NT2/D1 (cell line): ENCODE measurements at regions not wholly inside any gene's neighbourhood (a gene's known extent, or its start where the extent isn't known, plus 50 kb on each side); places are given as distances from the start of the nearest gene placed in this dataset.

ENCODE experiments used
- DNase-seq: peaks from one replicate; pipeline ENCODE4 v3.0.0-alpha.2; 2011; ENCODE audit warnings: low read depth, low spot score
- H3K27me3 ChIP-seq: 2 replicates; pipeline ENCODE4 v1.6.0; 2011; ENCODE audit warnings: mild to moderate bottlenecking; ENCODE audit not compliant: insufficient read length, insufficient read depth
- H3K36me3 ChIP-seq: 2 replicates; pipeline ENCODE4 v1.6.1; 2011; ENCODE audit warnings: mild to moderate bottlenecking, low read length, mixed read lengths; ENCODE audit not compliant: insufficient read depth, insufficient read length
- H3K4me1 ChIP-seq: 2 replicates; pipeline ENCODE4 v1.5.1; 2011; ENCODE audit not compliant: insufficient read depth, insufficient read length
- H3K4me3 ChIP-seq: 2 replicates; pipeline ENCODE4 v1.5.1; 2011; ENCODE audit warnings: low read depth; ENCODE audit not compliant: insufficient read length
- H3K9ac ChIP-seq: 2 replicates; pipeline ENCODE4 v1.6.0; 2011; ENCODE audit warnings: low read depth; ENCODE audit not compliant: insufficient read length
- H3K9me3 ChIP-seq: 2 replicates; pipeline ENCODE4 v1.5.1; 2011; ENCODE audit warnings: mild to moderate bottlenecking, low read length; ENCODE audit not compliant: insufficient read depth
- SUZ12 ChIP-seq: IDR thresholded peaks from 2 replicates; pipeline ENCODE4 v1.6.1; 2011; ENCODE audit not compliant: insufficient read length, insufficient read depth; ENCODE audit errors: extremely low read depth
- YY1 ChIP-seq: IDR thresholded peaks from 2 replicates; pipeline ENCODE4 v1.6.1; 2011; ENCODE audit not compliant: insufficient read length, insufficient read depth
- ZNF274 ChIP-seq: IDR thresholded peaks from 2 replicates; pipeline ENCODE4 v1.6.1; 2011; ENCODE audit warnings: mild to moderate bottlenecking, low read depth, low read length

DNA sequence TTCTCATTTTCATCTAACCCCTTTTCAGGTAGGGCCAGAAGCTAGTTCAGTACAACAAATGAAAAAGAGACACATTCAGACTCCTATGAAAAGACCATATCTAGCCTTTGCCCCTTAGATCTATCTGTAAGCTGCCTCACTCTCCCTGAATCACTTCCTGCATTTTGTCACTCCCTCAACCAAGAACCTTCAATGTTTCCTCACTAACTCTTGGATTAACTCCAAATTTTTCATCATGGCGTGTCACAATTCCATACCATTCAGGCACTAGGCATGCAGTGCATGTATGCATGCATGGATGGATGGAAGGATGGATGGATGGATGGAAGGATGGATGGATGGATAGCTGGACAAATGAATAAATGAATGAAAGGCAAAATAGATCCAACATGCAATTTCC lies 356.9 kb downstream of the TNS1 start:
- Histone ChIP-seq H3K9ac (no peak overlapping the region), H3K36me3 (no peaks in the 10 kb centered on the region)

DNA sequence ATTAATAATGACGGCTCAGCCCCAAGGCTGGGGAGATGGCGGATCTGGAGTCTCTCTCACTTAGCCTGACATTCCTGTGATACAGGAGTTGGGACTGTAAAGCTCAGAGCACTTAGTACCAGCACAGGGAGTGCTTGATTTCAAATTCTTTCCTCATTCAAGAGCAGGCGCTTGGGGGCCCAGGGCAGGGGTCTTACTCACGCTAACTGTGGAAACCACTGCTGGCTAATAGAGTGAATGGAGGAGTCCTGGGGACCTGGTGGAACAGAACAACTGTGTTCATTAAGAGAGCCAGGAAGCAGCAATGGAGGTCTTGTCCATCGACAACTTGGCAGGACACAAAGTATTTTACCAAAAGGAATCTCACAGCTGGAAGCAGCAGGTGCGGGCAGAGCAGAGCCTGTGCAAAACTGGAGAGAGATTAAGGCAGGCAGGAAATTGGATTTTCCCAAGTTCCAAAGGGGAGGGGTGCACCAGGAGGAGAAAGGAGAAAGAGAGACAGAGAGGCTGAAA lies 358.9 kb downstream of the TNS1 start:
- no peak for DNase-seq
- TF ChIP-seq YY1 = no peak
- no peak for TF ChIP-seq SUZ12
- no peak for TF ChIP-seq ZNF274
- Histone ChIP-seq H3K36me3 (no peaks in the 10 kb centered on the region), H3K4me3 (no peak overlapping the region), H3K9me3 (no peaks in the 10 kb centered on the region), H3K4me1 (no peaks in the 10 kb centered on the region), H3K9ac (no peak overlapping the region), H3K27me3 (no peaks in the 10 kb centered on the region)

More for the DNA sequence above, 356.9 kb downstream of the TNS1 start:
- Histone ChIP-seq H3K4me3 (no peak overlapping the region), H3K4me1 (no peaks in the 10 kb centered on the region), H3K9me3 (no peaks in the 10 kb centered on the region), H3K27me3 (no peaks in the 10 kb centered on the region)
- DNase-seq = no peak
- TF ChIP-seq SUZ12 (no peak), ZNF274 (no peak), YY1 (no peak)

DNA sequence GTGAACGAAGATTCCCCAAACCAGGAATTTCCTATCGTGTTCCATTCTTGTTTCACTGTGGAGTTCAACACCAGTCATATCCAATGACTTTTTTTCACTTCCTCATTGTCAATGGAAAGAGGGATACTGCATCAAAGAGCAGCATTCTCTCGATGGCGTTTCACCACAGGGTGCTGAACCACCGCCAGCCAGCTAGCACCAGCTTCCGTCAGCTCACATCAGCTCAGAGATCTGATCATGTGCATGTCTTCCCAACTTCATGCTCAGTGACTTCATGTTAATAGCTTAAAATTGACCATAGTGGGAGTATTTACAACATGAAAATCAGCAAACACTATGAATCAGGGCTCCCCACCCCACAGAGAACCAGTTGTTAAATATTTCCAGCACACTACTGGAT lies 359.9 kb downstream of the TNS1 start:
- no peak for DNase-seq
- H3K4me3 ChIP-seq = no peak overlapping the region

DNA sequence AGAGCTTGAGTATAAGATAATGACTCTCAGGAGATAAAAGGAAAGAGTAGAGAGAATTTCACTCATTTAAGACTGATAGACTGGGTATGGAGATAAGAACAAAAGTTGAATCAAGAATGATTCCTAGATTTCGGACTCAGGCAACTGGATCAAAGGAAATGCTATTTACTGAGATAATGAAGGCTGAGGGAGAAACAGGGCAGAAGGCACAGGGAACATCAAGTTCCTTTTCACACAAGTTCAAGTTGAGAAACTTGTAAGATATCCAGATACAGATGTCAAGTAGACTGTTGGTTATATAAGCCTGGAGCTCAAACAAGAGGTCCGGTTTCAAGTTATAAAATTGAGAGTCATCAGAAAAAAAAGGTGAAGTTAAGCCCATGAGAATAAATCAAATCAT lies 360.8 kb downstream of the TNS1 start:
- Histone ChIP-seq H3K36me3 (no peaks in the 10 kb centered on the region), H3K4me1 (no peaks in the 10 kb centered on the region), H3K27me3 (no peaks in the 10 kb centered on the region), H3K9me3 (no peaks in the 10 kb centered on the region), H3K9ac (no peak overlapping the region), H3K4me3 (no peak overlapping the region)
- DNase-seq = no peak
- no peak for TF ChIP-seq YY1
- no peak for TF ChIP-seq ZNF274
- no peak for TF ChIP-seq SUZ12

More for the DNA sequence above, 359.9 kb downstream of the TNS1 start:
- H3K9ac ChIP-seq = no peak overlapping the region
- no peaks in the 10 kb centered on the region for H3K9me3 ChIP-seq
- no peaks in the 10 kb centered on the region for H3K36me3 ChIP-seq
- no peak for TF ChIP-seq SUZ12
- TF ChIP-seq ZNF274 = no peak
- TF ChIP-seq YY1 = no peak
- H3K4me1 ChIP-seq = no peaks in the 10 kb centered on the region
- H3K27me3 ChIP-seq = no peaks in the 10 kb centered on the region

DNA sequence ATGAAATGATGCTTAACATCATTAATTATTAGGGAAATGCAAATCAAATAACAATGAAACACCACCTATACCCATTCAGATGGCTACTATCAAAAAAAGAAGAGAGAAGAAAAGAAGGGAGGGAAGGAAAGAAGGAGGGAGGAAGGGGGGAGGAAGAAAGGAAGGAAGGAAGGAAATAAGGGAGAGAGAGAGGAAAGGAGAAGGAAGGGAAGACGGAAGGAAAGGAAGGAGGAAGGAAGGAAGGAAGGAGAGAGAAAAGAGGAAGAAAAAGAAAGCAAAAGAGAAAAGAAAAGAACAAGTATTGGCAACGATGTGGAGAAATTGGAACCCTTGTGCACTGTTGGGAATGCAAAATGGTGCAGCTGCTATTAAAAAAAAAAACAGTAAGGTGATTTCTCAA lies 363.3 kb downstream of the TNS1 start:
- Histone ChIP-seq H3K9me3 (no peaks in the 10 kb centered on the region), H3K36me3 (no peaks in the 10 kb centered on the region), H3K4me1 (no peaks in the 10 kb centered on the region), H3K27me3 (no peaks in the 10 kb centered on the region), H3K4me3 (no peak overlapping the region), H3K9ac (no peak overlapping the region)
- no peak for DNase-seq
- TF ChIP-seq SUZ12 (no peak), YY1 (no peak), ZNF274 (no peak)

DNA sequence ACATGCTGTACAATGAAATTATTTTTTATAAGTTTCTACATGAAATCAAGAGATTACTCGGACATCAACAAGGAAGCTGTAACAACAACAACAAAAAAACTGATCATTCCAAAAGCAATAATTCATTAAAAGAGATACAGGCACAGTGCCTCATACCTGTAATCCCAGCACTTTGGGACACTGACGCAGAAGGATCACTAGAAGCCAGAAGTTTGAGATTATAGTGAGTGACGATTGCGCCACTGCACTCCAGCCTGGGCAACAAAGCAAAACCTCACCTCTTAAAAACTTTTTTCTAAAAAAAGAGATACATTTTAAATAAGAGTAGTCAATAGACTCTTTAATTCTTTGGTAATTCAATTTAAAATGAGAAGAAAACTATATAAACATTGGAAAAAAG lies 364.3 kb downstream of the TNS1 start:
- TF ChIP-seq YY1 (no peak), SUZ12 (no peak), ZNF274 (no peak)
- DNase-seq = no peak
- Histone ChIP-seq H3K4me3 (no peak overlapping the region), H3K9ac (no peak overlapping the region), H3K4me1 (no peaks in the 10 kb centered on the region), H3K36me3 (no peaks in the 10 kb centered on the region), H3K9me3 (no peaks in the 10 kb centered on the region), H3K27me3 (no peaks in the 10 kb centered on the region)

DNA sequence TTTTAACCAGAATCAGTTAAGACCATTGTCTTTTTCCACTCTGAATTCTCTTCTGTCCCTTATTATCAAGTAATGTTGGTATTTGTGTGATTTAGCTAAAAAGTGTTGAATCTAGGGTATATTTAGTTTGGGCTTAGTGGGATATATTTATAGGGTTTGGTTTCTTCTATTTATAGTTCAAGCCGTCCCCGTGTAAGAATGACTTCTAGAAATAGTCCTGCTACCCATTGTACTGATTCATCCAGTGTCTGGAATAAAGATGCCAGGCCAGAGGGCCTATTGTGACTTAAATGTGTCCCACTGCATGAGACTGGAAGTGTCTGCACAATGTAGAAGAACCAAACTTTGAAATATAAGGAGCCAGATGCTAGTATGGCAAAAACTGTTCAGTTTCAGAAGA lies 364.8 kb downstream of the TNS1 start:
- no peak for TF ChIP-seq ZNF274
- no peak for TF ChIP-seq YY1
- TF ChIP-seq SUZ12 = no peak
- H3K4me3 ChIP-seq = no peak overlapping the region
- no peaks in the 10 kb centered on the region for H3K27me3 ChIP-seq

More for the DNA sequence above, 364.8 kb downstream of the TNS1 start:
- Histone ChIP-seq H3K9ac (no peak overlapping the region), H3K36me3 (no peaks in the 10 kb centered on the region), H3K4me1 (no peaks in the 10 kb centered on the region), H3K9me3 (no peaks in the 10 kb centered on the region)
- DNase-seq = no peak
